Left lung (tissue), 4 donors: ENCODE measurements at regions not wholly inside any gene's neighbourhood (a gene's known extent, or its start where the extent isn't known, plus 50 kb on each side); places are given as distances from the start of the nearest gene placed in this dataset.

Experiments
- ATAC-seq: fragments of 200-7000 bp; cut with Tn5 transposase; one replicate; pipeline ENCODE4 v1.9.1; 2020; ENCODE audit warnings: moderate library complexity
- DNase-seq, 4 donors: peaks; one replicate each; pipeline ENCODE4 v3.0.0-alpha.2; 2013 to 2020
- H3K27ac ChIP-seq, 2 donors: fragments of 200-600 bp; sonication (generic) in 1 of 2; one replicate each; pipeline versions ENCODE4 v1.5.0 to v1.8.0; 2020 to 2021
- H3K27me3 ChIP-seq, 2 donors: fragments of 200-600 bp; sonication (generic) in 1 of 2; one replicate each; pipeline versions ENCODE4 v1.5.0 to v1.8.0; 2020 to 2021
- H3K36me3 ChIP-seq, 2 donors: fragments of 200-600 bp; sonication (generic) in 1 of 2; one replicate each; pipeline versions ENCODE4 v1.5.0 to v1.8.0; 2020 to 2021
- H3K4me1 ChIP-seq, 2 donors: fragments of 200-600 bp; one replicate each; pipeline ENCODE4 v1.8.0; 2021
- H3K4me3 ChIP-seq, 2 donors: fragments of 200-600 bp; sonication (generic) in 1 of 2; one replicate each; pipeline versions ENCODE4 v1.5.0 to v1.8.0; 2020 to 2021; ENCODE audit warnings: mild to moderate bottlenecking in 1 of 2
- H3K9me3 ChIP-seq, 2 donors: fragments of 200-600 bp; sonication (generic) in 1 of 2; one replicate each; pipeline versions ENCODE4 v1.5.0 to v1.8.0; 2020 to 2021
- intact Hi-C, 2 donors: fragments of 100-400 bp; cut with DNase I; formaldehyde crosslinking; loops; one replicate each; pipeline versions ENCODE4 v1.11.2 to v1.14.2; 2022
- TF ChIP-seq, protein P1 (sequence below), 2 donors: fragments of 200-600 bp; sonication (generic) in 1 of 2; IDR thresholded peaks; one replicate each; pipeline versions ENCODE4 v1.5.0 to v1.8.0; 2021; ENCODE audit warnings: antibody characterized with exemption in 2 of 2
- donor health status: DM: no; HTN: yes; CAD: no.
- donor health status: DM: no; HTN: no; CAD: no.

DNA sequence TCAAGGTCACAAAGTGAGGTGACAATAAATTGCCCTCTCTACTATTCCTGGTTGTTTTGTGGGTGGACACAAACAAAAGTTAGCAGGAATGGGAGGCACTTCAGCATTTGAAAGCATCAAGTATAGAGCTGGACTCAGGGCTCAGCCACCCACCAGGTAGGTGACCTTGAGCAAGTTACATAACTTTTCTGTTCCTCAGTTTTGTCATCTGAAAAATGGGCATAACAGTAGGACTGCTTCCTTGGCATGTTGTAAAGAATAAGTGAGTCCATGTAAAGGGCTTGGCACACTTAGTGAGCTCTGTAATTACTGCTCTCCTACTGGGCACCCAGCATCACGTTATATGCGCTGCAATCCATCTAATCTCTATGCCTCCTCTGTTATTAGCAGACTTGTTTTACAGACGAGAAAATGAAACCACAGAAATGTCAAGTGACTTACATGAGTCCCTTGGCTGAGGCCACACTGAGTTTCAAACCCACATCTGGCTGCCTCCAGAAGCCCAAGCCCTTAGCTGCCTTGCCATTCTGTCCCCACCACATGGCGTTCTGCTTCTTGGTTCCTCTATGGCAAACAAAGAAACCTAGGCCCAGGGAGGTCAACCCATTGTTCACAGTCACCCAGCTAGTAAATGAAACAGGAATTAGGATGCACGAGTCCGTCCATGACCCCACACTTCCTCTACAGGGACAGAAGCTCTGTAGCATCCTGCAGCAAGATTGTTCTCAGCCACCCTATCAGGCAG, 63.2 kb upstream of the SLC24A4 start:
- H3K27me3 ChIP-seq: peaks cover 7 to 28% of the 10 kb centered on the region in 2 donors
- no peak overlapping the region for H3K27ac ChIP-seq
- H3K9me3 ChIP-seq: no peaks in the 10 kb centered on the region
- ATAC-seq (peak; percentile 60), DNase-seq (no peak)
- peaks cover 0 to 15% of the 10 kb centered on the region in 2 donors for H3K4me1 ChIP-seq
- intact Hi-C loops: no loop called here
- no peaks in the 10 kb centered on the region for H3K36me3 ChIP-seq
- no peak overlapping the region for H3K4me3 ChIP-seq
- TF ChIP-seq, protein P1, sequence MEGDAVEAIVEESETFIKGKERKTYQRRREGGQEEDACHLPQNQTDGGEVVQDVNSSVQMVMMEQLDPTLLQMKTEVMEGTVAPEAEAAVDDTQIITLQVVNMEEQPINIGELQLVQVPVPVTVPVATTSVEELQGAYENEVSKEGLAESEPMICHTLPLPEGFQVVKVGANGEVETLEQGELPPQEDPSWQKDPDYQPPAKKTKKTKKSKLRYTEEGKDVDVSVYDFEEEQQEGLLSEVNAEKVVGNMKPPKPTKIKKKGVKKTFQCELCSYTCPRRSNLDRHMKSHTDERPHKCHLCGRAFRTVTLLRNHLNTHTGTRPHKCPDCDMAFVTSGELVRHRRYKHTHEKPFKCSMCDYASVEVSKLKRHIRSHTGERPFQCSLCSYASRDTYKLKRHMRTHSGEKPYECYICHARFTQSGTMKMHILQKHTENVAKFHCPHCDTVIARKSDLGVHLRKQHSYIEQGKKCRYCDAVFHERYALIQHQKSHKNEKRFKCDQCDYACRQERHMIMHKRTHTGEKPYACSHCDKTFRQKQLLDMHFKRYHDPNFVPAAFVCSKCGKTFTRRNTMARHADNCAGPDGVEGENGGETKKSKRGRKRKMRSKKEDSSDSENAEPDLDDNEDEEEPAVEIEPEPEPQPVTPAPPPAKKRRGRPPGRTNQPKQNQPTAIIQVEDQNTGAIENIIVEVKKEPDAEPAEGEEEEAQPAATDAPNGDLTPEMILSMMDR (IDR thresholded peaks at IDR 0.05): no peak

GRCh38 chr14:92263681-92264080, 59.3 kb upstream of the SLC24A4 start:
- H3K36me3 ChIP-seq: no peaks in the 10 kb centered on the region
- no peak overlapping the region for H3K27ac ChIP-seq
- no peaks in the 10 kb centered on the region for H3K9me3 ChIP-seq
- TF ChIP-seq, protein P1 (IDR thresholded peaks at IDR 0.05): no peak
- DNase-seq: no peak
- peaks cover 0 to 16% of the 10 kb centered on the region in 2 donors for H3K4me1 ChIP-seq
- no peaks in the 10 kb centered on the region for H3K27me3 ChIP-seq
- intact Hi-C loops: no loop called here
- peak; percentile 30 for ATAC-seq
- no peak overlapping the region for H3K4me3 ChIP-seq

GRCh38 chr14:92264195-92264594, 58.8 kb upstream of the SLC24A4 start:
- intact Hi-C loops: no loop called here
- Histone ChIP-seq H3K36me3 (no peaks in the 10 kb centered on the region), H3K9me3 (no peaks in the 10 kb centered on the region), H3K4me3 (no peak overlapping the region), H3K4me1 (peaks cover 0 to 16% of the 10 kb centered on the region in 2 donors), H3K27ac (no peak overlapping the region), H3K27me3 (no peaks in the 10 kb centered on the region)
- ATAC-seq (no peak), DNase-seq (no peak)
- TF ChIP-seq, protein P1 (IDR thresholded peaks at IDR 0.05): no peak

GRCh38 chr14:92266216-92266615, 56.7 kb upstream of the SLC24A4 start:
- peaks cover 0 to 16% of the 10 kb centered on the region in 2 donors for H3K4me1 ChIP-seq
- ATAC-seq: no peak
- no peak overlapping the region for H3K4me3 ChIP-seq
- TF ChIP-seq, protein P1 (IDR thresholded peaks at IDR 0.05): no peak
- H3K27ac ChIP-seq: no peak overlapping the region
- no peak for DNase-seq
- no peaks in the 10 kb centered on the region for H3K36me3 ChIP-seq
- no peaks in the 10 kb centered on the region for H3K9me3 ChIP-seq
- intact Hi-C loops: no loop called here
- H3K27me3 ChIP-seq: no peaks in the 10 kb centered on the region
